PC-9 (cell line): ENCODE measurements at regions not wholly inside any gene's neighbourhood (a gene's known extent, or its start where the extent isn't known, plus 50 kb on each side); places are given as distances from the start of the nearest gene placed in this dataset.

ENCODE experiments used
- CTCF ChIP-seq: fragments of 200-600 bp; sonication (generic); conservative IDR thresholded peaks from 2 replicates; pipeline ENCODE4 v1.6.1; 2017; ENCODE audit warnings: mixed run types, antibody characterized with exemption, mild to moderate bottlenecking, moderate library complexity
- EZH2 ChIP-seq: fragments of 200-600 bp; sonication (generic); IDR thresholded peaks from 2 replicates; pipeline ENCODE4 v1.8.0; 2017; ENCODE audit warnings: antibody characterized with exemption, low read depth

- TF ChIP-seq EZH2: no peak
- no peak for TF ChIP-seq CTCF
Observed at GRCh38 chr2:105544591-105545377, 145.9 kb upstream of the FHL2 start.
